Endothelial cell of umbilical vein (primary cell): ENCODE measurements at regions not wholly inside any gene's neighbourhood (a gene's known extent, or its start where the extent isn't known, plus 50 kb on each side); places are given as distances from the start of the nearest gene placed in this dataset.

ENCODE experiments used
- BruUV-seq: library from RNA; stranded (reverse); fragments of 400-500 nt; replicated peaks from 2 replicates; lab custom pipeline; 2021; lab: Mats Ljungman, UMichigan
- CTCF ChIA-PET: fragments of 300-600, 350-600 bp; sonication (Branson Sonifier 250); formaldehyde crosslinking; loops from one replicate; lab custom pipeline; 2021; ENCODE audit warnings: antibody characterized with exemption, inconsistent platforms; lab: Charles Lee
- POLR2A ChIA-PET: fragments of 300-600, 350-600 bp; sonication (Branson Sonifier 250); formaldehyde crosslinking; loops from one replicate; lab custom pipeline; 2021; ENCODE audit warnings: antibody characterized with exemption, inconsistent platforms; lab: Charles Lee
- DNase-seq: peaks from one replicate; pipeline ENCODE4 v3.0.0-alpha.2; 2011; ENCODE audit warnings: low read depth, low spot score
- FAIRE-seq: peaks from 2 replicates; lab custom pipeline; 2011; peaks lifted over from hg19 to GRCh38; lab: Jason Lieb, UNC
- H2AFZ ChIP-seq: 2 replicates; pipeline ENCODE4 v1.6.0; 2012; ENCODE audit warnings: low read depth, low read length, control low read depth, inconsistent platforms
- H3K27ac ChIP-seq: 2 replicates; pipeline ENCODE4 v1.5.1; 2011; ENCODE audit warnings: low read depth, mild to moderate bottlenecking, control low read depth, low read length, moderate library complexity; ENCODE audit not compliant: insufficient read depth
- H3K27me3 ChIP-seq, 2 experiments: 2 replicates each; pipeline versions ENCODE4 v1.6.0 to v1.6.1; 2011; ENCODE audit warnings: low read length in 2 of 2, mixed read lengths in 1 of 2; ENCODE audit not compliant: control insufficient read depth in 2 of 2, insufficient read depth in 2 of 2
- H3K36me3 ChIP-seq, 2 experiments: 2 replicates in 1 of 2; 3 replicates in 1 of 2; pipeline ENCODE4 v1.5.1; 2011; ENCODE audit warnings: low read length in 2 of 2, mild to moderate bottlenecking in 1 of 2, moderate library complexity in 1 of 2; ENCODE audit not compliant: control insufficient read depth in 2 of 2, insufficient read depth in 2 of 2; ENCODE audit errors: extremely low read depth in 1 of 2
- H3K4me1 ChIP-seq: 3 replicates; pipeline ENCODE4 v1.5.1; 2011; ENCODE audit warnings: mild to moderate bottlenecking, low read length; ENCODE audit not compliant: control insufficient read depth, insufficient read depth; ENCODE audit errors: extremely low read depth
- H3K4me2 ChIP-seq: 2 replicates; pipeline ENCODE4 v1.6.1; 2011; ENCODE audit warnings: low read length, control low read depth, mixed read lengths; ENCODE audit not compliant: insufficient read depth
- H3K4me3 ChIP-seq, 3 experiments: fragments of 200-600 bp in 1 of 3; sonication (generic), shearing (Covaris generic) in 1 of 3; replicated peaks in 1 of 3; 2 replicates each; pipeline ENCODE4 v1.5.1; 2011 to 2016; ENCODE audit warnings: control low read depth in 3 of 3, low read length in 3 of 3, mild to moderate bottlenecking in 2 of 3, inconsistent platforms in 1 of 3, low read depth in 1 of 3, moderate library complexity in 1 of 3; ENCODE audit not compliant: insufficient read depth in 1 of 3
- H3K79me2 ChIP-seq: 2 replicates; pipeline ENCODE4 v1.6.0; 2012; ENCODE audit warnings: low read length, inconsistent platforms; ENCODE audit not compliant: control insufficient read depth, insufficient read depth
- H3K9ac ChIP-seq: replicated peaks from 2 replicates; pipeline ENCODE3; 2011; ENCODE audit warnings: low read length, control low read depth; ENCODE audit not compliant: insufficient read depth; ENCODE audit errors: extremely low read depth
- H3K9me1 ChIP-seq: replicated peaks from 3 replicates; pipeline ENCODE4 v1.6.0; 2011; ENCODE audit warnings: mild to moderate bottlenecking, low read length; ENCODE audit not compliant: control insufficient read depth, insufficient read depth; ENCODE audit errors: extremely low read depth
- H3K9me3 ChIP-seq: replicated peaks from 2 replicates; pipeline ENCODE4 v1.5.1; 2012; ENCODE audit warnings: low read length, inconsistent platforms; ENCODE audit not compliant: control insufficient read depth, insufficient read depth
- H4K20me1 ChIP-seq: replicated peaks from 2 replicates; pipeline ENCODE3; 2011; ENCODE audit warnings: mild to moderate bottlenecking, low read length; ENCODE audit not compliant: control insufficient read depth, insufficient read depth; ENCODE audit errors: extremely low read depth
- EZH2 ChIP-seq: IDR thresholded peaks from 2 replicates; pipeline ENCODE4 v1.6.1; 2012; ENCODE audit warnings: borderline replicate concordance, low read depth, mild to moderate bottlenecking, moderate library complexity, low read length, inconsistent platforms; ENCODE audit not compliant: severe bottlenecking
- FOS ChIP-seq: IDR thresholded peaks from 2 replicates; pipeline ENCODE4 v1.6.1; 2011; ENCODE audit warnings: mild to moderate bottlenecking, low read length, moderate library complexity, borderline replicate concordance; ENCODE audit not compliant: insufficient read depth
- GATA2 ChIP-seq: IDR thresholded peaks from 2 replicates; pipeline ENCODE4 v1.7.0; 2011; ENCODE audit warnings: low read depth, mild to moderate bottlenecking, moderate library complexity, mixed read lengths, low read length; ENCODE audit not compliant: insufficient read length, insufficient read depth
- JUN ChIP-seq: IDR thresholded peaks from 2 replicates; pipeline ENCODE4 v1.6.1; 2011; ENCODE audit warnings: borderline replicate concordance, low read depth; ENCODE audit not compliant: insufficient read length, insufficient read depth
- MAX ChIP-seq: IDR thresholded peaks from 2 replicates; pipeline ENCODE4 v1.6.1; 2011; ENCODE audit not compliant: insufficient read depth, insufficient read length
- MYC ChIP-seq: IDR thresholded peaks from one replicate; pipeline ENCODE4 v1.6.1; 2011; ENCODE audit warnings: mild to moderate bottlenecking, low read depth, low read length
- POLR2A ChIP-seq: IDR thresholded peaks from 2 replicates; pipeline ENCODE4 v1.6.1; 2012; ENCODE audit warnings: low read depth, mild to moderate bottlenecking, control low read depth, low read length
- POLR2AphosphoS5 ChIP-seq: IDR thresholded peaks from 2 replicates; pipeline ENCODE4 v1.6.1; 2012; ENCODE audit warnings: low read depth, mild to moderate bottlenecking, control low read depth, low read length, moderate library complexity; ENCODE audit not compliant: insufficient read depth
- dilution Hi-C: fragments of 300-500 bp; cut with MboI; formaldehyde crosslinking; loops from one replicate; pipeline ENCODE4 v1.15.0; 2019; ENCODE audit warnings: low sequenced_read_pairs; ENCODE audit not compliant: extremely low pct_ligation_motif_present
- intact Hi-C: fragments of 100-400 bp; cut with micrococcal nuclease; formaldehyde crosslinking; loops from one replicate; pipeline ENCODE4 v1.10.0; 2022
- TF ChIP-seq, protein P1 (sequence below), 2 donors: IDR thresholded peaks; 1 replicate in 1 of 2; 2 replicates in 1 of 2; pipeline ENCODE4 v1.5.1; 2011; ENCODE audit warnings: low read length in 2 of 2, mild to moderate bottlenecking in 2 of 2, moderate library complexity in 2 of 2, control low read depth in 1 of 2, inconsistent platforms in 1 of 2, low read depth in 1 of 2; ENCODE audit not compliant: insufficient read depth in 1 of 2; ENCODE audit errors: extremely low read depth in 1 of 2

DNA sequence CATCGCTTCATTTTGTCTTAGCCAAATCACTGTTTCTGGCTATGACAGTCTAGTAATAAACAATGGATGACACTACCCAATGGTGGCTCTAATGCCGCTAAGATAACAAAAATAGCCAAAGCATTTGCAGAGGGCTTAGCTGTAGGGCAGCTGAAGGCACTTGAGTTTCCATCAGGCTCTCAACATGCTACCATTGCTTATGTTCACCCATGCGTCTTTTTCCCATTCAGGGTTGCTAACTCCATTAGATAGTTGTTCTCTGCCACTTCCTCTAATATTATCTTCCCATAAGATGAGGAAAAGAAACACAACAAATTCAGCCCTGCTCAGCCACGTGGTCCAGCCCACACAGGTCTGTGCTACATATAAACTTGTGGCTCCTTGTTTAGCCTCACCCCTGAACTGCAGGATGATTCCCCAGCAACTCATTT, 159.6 kb downstream of the TOMM20 start:
- no peaks in the 10 kb centered on the region for H3K36me3 ChIP-seq
- H3K27me3 ChIP-seq, result no peaks in the 10 kb centered on the region
- no peak overlapping the region for H3K4me3 ChIP-seq
- FAIRE-seq (no peak), DNase-seq (no peak)
- BruUV-seq, result no TSS peak
- no peaks in the 10 kb centered on the region for H3K9me1 ChIP-seq
- H3K9ac ChIP-seq, result no peak overlapping the region
- dilution Hi-C loops (no loop called here), intact Hi-C loops (no loop called here)
- H2AFZ ChIP-seq, result no peak overlapping the region
- H3K9me3 ChIP-seq, result no peaks in the 10 kb centered on the region
- H4K20me1 ChIP-seq, result no peaks in the 10 kb centered on the region
- no peak overlapping the region for H3K27ac ChIP-seq
- H3K4me2 ChIP-seq, result no peak overlapping the region
- peaks cover 13% of the 10 kb centered on the region for H3K4me1 ChIP-seq
- ChIA-PET POLR2A (no interaction called here), CTCF (no interaction called here)
- no peak for TF ChIP-seq POLR2A
- H3K79me2 ChIP-seq, result no peaks in the 10 kb centered on the region

DNA sequence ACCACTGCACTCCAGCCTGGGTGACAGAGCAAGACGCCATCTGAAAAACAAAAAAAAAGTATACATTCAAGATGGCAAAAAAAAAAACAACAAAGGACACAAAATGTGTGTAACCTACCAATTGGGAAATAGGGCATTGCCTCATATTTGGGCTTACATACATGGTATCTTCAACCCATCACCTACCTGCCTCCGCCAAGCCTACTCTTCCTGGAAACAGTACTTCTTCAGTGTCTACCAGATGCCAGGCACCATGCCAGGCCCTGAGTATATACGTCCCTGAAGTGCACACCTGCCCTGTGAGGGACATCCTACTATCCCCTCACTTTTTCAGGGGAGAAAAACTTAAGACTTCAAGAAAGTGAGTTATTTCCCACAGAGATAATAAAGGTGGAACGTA, 160.2 kb downstream of the TOMM20 start:
- H3K79me2 ChIP-seq, result no peaks in the 10 kb centered on the region
- intact Hi-C loops (no loop called here), dilution Hi-C loops (no loop called here)
- POLR2A ChIA-PET, result no interaction called here
- CTCF ChIA-PET, result no interaction called here
- H4K20me1 ChIP-seq, result no peaks in the 10 kb centered on the region
- no peak overlapping the region for H3K4me2 ChIP-seq
- H3K4me1 ChIP-seq, result peaks cover 18% of the 10 kb centered on the region
- no peaks in the 10 kb centered on the region for H3K9me3 ChIP-seq
- H3K27me3 ChIP-seq, result no peaks in the 10 kb centered on the region
- H3K9me1 ChIP-seq, result no peaks in the 10 kb centered on the region
- no peak overlapping the region for H3K27ac ChIP-seq
- FAIRE-seq (no peak), DNase-seq (no peak)
- no peaks in the 10 kb centered on the region for H3K36me3 ChIP-seq
- no peak overlapping the region for H3K4me3 ChIP-seq
- no peak overlapping the region for H3K9ac ChIP-seq
- BruUV-seq, result no TSS peak
- no peak overlapping the region for H2AFZ ChIP-seq
- TF ChIP-seq POLR2AphosphoS5, result no peak
- TF ChIP-seq MYC, result no peak
- TF ChIP-seq FOS, result no peak
- TF ChIP-seq MAX, result no peak
- no peak for TF ChIP-seq POLR2A
- TF ChIP-seq, protein P1, sequence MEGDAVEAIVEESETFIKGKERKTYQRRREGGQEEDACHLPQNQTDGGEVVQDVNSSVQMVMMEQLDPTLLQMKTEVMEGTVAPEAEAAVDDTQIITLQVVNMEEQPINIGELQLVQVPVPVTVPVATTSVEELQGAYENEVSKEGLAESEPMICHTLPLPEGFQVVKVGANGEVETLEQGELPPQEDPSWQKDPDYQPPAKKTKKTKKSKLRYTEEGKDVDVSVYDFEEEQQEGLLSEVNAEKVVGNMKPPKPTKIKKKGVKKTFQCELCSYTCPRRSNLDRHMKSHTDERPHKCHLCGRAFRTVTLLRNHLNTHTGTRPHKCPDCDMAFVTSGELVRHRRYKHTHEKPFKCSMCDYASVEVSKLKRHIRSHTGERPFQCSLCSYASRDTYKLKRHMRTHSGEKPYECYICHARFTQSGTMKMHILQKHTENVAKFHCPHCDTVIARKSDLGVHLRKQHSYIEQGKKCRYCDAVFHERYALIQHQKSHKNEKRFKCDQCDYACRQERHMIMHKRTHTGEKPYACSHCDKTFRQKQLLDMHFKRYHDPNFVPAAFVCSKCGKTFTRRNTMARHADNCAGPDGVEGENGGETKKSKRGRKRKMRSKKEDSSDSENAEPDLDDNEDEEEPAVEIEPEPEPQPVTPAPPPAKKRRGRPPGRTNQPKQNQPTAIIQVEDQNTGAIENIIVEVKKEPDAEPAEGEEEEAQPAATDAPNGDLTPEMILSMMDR (IDR thresholded peaks at IDR 0.05; ENCODE audit: extremely low read depth in 1 of 2, insufficient read depth in 1 of 2, low read depth in 1 of 2, low read length in 2 of 2), result no peak
- no peak for TF ChIP-seq EZH2
- TF ChIP-seq GATA2, result no peak
- TF ChIP-seq JUN, result no peak
